HG02623 (cell line): ENCODE measurements at regions not wholly inside any gene's neighbourhood (a gene's known extent, or its start where the extent isn't known, plus 50 kb on each side); places are given as distances from the start of the nearest gene placed in this dataset.

Experiments
- ATAC-seq: cut with Tn5 transposase; IDR thresholded peaks from one replicate; pipeline ENCODE4 v1.9.1; 2021; ENCODE audit warnings: moderate library complexity; ENCODE audit not compliant: unreplicated experiment

DNA sequence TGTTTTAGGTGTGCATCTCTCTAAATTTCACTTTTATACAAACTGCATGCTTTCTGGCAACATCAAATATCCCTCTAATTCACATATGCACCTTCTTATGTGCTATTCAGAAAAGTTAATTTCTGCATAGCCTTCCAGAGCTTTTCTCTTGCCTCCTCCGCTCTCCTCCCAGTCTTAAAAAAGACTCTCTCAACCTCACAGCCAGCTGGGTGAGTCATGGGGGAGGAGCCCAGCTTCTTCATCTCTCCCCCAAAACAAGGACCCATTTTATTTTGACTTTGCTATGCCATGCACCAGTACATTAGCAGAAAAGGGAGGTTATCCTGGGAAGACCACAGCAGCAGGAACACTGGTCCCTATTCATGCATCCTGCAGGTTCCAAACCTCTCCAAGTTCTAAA, 234.4 kb downstream of the KCNA4 start:
- no peak for ATAC-seq

DNA sequence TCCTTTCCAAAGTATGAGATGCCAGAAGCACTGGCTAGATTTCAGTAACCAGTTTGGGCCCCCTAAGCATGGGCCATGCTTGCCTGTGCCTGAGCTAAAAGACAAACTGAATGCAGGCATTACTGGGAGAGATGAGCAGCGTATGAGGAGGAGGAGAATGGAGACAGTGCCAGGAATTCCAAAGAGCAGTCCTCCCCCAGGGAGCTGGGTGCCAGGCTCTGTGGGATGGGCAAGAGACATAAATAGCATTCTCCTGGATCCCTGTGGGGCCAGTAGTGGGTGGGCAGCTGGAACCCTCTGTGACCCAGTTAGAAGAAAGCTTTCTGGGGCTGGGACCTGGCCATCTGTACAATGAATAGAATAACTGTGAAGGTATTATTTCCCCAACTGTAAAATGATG, 235.6 kb downstream of the KCNA4 start:
- ATAC-seq, result no peak

DNA sequence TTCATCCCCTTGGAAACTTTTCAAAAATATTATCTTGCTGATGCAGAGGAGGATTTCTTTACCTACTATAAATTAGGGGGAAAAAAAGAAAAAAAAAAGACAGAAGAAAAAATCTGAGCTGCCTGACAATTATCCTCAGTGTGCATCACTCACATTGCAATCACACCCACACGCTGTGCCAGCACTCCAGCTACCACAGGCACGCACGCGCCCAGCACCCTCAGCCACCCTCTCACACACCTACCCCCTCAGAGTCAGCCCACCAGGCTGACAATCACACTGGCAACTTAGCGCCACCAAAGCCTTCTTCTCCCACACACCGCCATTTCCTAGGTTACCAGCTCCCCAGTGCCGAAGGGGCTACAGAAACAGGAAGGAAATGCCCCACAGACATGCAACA, 236.1 kb downstream of the KCNA4 start:
- ATAC-seq, result no peak

DNA sequence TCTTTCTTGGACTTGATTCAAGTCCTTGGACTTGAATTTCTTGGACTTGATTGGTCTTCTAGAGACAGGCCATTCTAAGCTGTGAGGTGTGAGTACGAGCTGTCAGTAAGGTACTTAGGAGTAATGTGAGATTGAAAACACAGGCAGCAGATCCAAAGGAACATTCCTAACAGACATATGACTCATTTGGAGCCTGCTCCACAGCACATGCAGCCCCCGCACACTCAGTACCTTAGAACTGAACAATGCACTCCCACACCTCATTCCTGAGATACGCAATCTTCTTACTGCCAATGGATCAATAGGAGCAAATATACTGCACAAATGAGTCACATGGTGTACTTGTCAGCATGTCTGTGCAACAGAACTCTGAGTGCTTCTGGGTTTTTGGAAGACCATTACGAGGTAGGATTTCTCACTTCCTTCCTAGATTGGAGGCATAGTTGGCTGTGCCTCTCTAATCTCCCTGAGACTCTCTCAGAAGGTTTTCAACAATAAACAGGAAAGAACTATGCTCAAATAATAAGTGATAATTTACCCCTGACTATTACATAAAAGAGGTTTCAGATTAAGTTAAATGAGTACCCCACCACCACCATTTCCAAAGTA, 243.1 kb downstream of the KCNA4 start:
- no peak for ATAC-seq

DNA sequence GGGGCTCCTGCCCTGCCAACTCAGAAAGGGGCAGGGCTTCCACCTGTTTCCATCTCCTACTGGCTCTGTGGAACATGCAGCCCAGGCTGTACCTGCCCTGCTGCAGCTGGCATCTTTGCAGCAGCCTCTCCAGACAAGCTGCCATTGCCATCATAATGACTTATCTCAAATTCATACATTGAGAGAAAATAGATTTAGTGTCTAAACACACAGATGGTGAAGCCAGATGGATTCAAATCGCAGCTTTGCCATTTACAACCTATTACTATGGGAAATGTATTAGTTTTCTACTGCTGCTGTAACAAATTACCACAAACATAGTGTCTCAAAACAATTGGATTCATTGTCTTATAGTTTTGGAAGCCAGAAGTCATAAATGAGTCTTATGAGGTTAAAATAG, 260.0 kb downstream of the KCNA4 start:
- no peak for ATAC-seq

DNA sequence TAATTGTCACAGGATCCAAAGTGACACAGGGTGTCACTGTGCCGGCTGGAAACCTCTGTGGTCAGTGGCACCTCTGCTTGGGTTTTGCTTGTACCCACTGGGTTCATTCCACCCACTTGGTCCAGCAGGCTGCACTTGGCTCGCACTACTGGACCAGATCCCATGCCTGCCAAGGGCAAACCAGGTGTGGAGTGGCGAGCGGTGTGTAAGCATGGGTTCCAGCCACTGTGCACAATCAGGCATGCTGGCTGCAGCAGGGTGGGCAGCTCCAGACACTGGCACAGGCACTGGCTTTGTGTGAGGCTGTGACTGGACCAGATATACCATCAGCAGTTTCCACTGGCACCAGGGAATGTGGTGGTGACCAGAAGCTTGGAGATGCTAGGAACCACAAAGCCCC, 261.4 kb downstream of the KCNA4 start:
- ATAC-seq, result no peak

DNA sequence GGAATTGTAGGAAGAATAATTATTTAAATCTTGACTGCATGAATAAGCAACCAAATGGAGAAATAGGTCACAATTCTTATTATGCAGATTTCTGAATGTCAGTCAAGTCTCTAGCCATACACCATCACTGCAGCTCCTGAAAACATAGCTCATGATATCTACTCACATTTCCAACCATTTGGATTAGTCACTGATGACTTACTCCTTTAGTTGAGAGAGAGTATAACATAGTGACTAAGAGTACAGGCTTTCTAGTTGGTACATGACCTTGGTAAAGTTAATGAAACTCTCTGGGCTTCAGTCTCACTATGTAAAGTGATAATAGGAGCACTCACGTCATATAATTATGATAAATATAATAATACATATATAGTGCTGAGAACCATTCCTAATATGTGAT, 265.2 kb downstream of the KCNA4 start:
- no peak for ATAC-seq

DNA sequence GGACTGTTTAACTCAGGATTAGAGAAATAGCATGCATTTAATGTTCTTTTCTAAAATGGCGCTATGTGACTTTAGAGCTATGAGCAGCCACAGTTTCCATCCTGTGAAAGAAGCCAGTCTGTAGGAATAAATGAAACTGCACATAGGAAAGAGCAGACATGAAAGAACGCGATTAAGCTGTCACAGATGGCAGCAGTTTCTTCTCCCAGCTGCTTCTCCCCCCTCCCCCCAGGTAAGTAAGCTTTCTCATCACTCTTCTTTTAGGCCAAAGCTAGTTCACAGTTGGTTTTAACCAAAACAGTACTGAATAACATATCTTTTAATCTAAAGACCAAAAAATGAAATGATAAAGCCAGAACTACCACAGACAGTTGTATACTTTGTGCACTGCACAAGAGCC, 266.4 kb downstream of the KCNA4 start:
- no peak for ATAC-seq

DNA sequence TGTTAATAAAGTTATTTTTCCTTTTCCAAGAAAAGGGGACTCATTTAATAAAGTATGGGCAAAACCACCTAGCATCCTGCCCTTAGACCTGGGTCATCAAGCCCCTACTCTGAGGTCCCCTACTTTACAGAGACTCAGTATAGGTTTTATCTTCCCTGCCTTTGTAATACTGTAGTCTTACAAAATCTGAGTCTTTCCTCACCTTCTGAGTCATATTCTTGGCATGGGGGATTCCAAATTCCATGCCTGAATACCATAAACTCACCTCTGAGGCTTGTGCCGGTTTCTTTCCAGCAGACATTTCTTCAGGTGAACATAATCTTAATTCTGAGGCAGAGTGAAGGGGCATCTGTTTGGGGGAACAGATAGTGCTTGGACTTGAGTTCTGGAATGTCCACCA, 282.5 kb downstream of the KCNA4 start:
- ATAC-seq, result no peak

DNA sequence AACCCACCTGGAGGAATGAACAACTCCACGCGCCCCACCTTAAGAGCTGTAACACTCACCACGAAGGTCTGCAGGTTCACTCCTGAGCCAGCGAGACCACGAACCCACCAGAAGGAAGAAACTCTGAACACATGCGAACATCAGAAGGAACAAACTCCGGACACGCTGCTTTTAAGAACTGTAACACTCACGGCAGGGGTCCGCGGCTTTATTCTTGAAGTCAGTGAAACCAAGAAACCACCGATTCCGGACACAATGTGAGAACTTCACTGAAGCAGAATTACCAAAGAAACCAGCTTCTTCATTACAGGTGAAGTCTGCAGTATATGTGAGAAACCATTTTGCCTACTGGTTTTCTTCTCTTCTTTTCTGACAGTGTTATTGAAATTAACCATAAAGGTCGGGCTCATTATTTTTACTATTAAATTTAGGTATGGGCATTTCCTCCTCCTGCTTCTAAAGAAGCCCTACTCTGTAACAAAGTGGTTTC, 303.0 kb downstream of the KCNA4 start:
- no peak for ATAC-seq

DNA sequence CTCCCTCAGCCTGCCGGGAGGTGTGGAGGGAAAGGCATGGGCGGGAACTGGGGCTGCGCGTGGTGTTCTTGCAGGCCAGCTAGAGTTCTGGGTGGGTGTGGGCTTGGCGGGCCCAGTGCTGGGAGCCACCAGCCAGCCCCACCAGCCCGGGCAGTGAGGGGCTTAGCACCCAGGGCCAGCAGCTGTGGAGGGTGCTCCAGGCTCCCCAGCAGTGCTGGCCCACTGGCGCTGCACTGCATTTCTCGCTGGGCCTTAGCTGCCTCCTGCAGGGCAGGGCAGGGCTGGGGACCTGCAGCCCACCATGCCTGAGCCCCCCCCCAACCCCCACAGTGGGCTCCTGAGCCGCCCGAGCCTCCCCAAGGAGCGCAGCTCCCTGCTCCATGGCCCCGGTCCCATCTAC, 304.2 kb downstream of the KCNA4 start:
- no peak for ATAC-seq

DNA sequence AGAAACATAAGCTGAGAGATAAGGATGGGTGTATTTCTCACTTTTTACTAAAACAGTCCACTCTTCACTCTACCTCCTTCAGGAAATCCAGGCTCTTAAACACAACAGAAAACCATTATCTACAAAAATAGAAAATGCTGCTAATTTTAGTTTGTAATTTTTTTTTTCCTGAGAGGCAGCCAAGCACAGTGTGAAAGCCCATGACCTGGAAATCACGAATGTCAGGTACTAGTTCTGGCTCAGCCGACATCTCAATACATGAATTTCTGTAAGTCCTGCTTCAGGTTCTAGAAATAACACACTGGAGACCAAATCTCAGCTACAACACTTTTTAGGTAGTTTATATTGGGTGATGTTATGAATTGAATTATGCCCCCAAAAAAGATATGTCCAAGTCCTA, 308.9 kb downstream of the KCNA4 start:
- no peak for ATAC-seq

DNA sequence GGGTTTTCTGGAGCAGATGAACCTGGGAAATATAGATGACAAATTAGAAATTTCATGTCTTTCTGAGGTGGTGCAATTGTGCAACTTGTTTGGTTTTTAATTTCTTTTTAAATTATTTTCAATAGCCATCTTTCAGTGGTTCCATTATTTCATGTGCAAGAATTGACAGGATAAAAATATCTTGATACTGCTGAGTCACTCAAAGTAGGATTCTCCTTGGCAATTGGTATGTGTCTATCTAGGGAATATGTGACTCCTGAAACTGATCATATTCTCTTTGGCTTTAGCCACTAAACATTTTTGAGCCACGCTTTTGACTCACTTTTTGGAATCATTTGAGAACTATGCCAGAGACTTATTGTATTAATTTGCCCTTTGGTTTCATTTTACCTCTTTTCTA, 331.5 kb downstream of the KCNA4 start:
- ATAC-seq, result no peak

DNA sequence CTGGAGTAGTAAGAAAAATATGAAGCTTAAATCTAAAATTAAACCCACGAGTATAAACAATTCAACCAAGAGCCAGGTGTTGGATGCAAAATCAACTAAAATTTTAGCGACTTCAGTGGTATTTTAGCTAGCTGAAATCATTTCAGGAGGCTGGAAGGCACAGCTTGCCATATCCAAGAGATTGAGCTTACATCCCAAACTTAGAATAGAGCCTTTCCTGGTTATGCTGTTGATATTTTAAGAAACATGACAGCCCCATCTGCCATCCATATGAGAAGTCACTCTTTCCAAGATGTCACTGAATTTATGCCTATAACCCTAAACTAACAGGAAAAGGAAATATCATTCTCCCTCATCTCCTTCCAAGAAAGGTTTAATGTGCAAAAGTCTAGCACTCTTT, 334.0 kb downstream of the KCNA4 start:
- ATAC-seq, result no peak

DNA sequence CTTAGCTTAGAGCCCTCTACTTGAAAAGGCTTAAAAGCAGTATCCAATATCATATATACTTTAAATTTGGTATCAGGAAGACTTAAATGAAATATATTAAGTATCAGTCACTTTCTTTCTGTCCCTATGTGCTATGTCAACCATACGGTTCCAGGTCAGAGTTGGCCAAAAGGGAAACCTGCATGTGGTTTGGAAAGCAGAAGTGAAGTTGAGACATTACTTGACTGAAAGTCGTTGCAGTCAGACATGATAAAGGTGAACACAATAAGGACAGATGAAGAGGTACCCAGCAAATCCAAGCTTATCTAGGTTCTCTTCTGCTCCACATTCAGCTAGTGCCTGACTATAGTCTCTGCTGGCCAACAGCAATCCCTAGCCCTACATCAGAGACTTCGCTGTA, 336.8 kb downstream of the KCNA4 start:
- ATAC-seq, result peak; percentile 90

DNA sequence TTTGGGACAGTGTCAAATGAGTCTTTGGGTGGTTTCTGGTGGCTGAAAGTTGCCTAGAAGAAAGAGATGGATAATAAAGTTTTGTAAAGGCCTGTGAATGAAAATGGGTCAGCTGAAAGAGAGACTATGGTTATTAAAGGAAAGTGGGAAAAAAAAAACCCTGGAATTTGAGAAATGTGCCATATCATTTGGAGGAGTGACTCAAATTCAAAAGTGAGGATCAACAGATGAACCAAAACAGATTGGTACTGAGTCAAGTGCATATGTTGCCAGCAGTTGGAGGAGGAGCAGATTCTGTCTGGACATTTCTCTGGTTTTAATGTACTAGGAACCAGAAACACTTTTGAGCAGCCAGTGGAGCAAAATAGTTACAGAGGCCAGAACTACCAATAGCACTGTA, 339.8 kb downstream of the KCNA4 start:
- ATAC-seq, result no peak

DNA sequence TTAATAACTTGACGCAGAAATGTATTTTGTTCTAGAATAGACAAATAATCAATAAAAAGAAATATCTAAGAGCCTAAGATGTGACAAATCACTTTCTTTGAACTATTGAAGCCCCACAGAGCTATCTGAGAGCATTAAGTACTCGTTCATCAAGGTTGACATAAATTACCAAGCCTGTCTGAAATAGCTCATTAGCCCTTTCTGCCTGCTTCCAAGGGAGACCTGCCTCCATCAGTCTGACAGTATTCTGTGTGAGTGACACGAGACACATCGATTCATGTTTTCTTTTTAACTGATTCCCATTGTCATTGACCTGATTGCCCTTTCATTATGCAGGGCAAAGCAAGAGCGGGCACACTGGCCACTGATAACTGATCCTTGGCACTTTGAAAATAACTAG, 347.5 kb downstream of the KCNA4 start:
- ATAC-seq, result no peak

DNA sequence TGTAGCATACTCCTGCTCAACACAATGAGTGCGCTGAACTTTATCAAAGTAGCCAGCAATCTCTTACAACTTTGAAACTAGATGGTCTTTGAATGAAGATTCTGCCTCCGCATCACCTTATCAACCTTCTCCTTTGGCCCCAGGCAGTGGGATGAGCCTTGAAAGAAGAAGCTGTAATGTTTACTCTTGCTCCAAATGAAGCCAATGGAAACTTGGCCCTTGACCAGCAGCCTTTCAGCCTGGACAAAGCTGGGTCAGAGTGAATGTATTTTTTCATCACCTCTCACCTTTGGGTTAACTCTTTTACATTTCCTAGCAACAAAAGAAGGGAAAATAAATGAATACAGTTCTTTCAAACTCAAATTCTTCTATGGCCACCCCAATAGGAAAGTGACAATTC, 359.1 kb downstream of the KCNA4 start:
- ATAC-seq, result no peak

DNA sequence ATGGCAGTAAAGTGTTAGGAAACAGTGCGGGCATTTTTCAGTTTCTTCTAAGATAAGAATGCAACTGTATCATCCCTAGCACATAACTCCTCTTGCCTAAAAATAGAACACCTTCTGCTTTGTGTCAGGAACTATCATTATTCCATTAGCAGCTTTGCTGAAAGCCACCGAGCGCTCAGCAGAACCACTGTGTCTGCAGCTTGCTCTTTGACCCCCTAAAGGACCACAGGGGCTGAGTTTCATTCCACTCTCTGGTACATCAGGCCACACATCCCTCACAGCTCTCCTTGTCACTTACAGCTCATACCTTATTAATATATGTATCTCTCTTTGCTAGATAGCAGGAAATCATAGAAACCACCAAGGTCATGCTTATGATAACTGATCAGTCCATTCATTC, 360.2 kb downstream of the KCNA4 start:
- no peak for ATAC-seq

DNA sequence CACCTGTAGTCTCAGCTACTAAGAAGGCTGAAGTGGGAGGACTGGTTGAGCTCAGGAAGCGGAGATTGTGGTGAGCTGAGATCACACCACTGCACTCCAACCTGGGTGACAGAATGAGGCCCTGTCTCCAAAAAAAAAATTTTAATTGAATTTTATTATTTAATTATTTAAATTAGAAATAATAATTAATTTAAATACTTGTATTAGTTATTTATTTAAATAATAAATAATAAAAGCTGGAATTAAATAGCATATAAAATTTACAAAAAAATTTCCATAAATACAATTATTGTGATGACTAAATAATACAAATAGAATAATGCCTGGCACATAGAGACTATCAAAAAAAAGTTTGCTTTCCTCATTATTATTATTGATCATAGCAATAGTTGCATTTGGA, 371.5 kb downstream of the KCNA4 start:
- no peak for ATAC-seq

DNA sequence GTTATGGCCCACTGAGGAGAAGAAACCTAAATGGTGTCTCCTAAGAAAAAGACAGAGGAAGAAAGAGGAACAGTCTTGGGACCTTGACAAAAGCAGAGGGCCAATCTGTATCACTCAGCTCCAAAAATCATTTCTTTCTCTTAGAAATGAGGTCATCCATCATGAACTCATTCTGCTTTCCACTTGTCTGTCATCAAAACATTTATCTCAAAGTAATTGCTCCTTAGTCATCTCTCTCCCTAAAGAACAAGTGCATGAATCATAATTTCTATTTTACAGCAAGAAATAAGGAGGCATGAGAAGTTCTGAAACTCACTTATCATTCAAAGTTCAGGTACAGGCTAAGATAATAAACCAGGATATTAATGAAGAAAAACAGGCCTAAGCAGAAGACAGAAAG, 375.6 kb downstream of the KCNA4 start:
- no peak for ATAC-seq

DNA sequence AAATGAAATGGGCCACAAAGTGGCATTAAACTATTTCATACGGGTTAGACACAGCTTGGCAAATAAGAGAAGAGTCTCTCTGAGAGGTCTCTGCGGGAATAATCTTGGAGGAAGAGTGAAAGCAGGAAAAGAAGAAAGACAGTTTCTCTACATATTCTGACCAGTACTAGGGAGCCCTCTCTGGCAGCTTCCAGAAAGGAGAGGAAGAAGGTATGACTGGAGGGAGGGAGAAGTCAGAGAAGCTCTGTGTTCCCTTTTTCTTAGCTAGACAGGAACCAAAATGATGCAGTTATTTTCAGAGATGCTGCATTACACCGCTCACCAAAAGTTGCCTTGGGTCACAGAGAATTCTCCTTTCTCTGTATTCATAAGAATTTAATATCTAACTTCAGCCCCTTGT, 382.1 kb downstream of the KCNA4 start:
- no peak for ATAC-seq

DNA sequence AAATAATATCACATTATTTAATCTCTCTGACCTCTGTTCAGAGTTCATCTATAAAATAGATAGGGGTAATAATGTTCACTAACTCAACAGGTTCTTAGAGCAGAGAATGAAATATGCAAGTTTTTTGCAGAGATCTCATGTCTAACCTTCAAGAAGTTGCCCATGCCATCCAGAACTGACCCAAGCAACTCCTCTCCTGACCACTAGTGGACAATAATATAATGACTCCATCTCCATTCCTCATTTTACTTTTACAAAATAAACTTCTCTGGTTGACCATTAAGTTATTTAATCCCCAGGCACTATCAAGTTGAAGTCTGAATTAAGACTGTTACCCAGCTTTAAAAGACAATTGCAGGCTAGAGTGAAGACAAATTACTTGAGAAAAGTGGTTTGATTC, 382.6 kb downstream of the KCNA4 start:
- no peak for ATAC-seq

DNA sequence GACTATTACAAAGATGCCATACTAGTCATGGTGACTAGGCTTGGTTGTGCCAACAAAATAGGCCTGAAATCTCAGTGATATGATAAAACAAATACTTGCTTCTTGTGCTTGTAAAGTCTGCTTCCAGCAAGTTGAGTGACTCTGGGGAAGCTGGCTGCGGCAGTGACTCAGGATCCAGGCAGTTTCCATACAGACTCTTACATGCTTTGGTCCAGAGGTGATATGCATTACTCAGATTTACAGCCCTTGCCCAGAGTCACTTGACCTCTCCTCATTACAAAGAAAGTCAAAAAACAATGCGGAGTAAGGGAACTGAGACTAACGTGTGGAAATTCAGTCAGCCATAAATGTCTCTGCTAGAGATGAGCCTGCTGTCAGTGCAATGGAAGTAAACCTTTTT, 387.5 kb downstream of the KCNA4 start:
- no peak for ATAC-seq
